NCI-H1092 treated with DMSO at 0.1 percent for 48 hours (cell line): ENCODE measurements at regions not wholly inside any gene's neighbourhood (a gene's known extent, or its start where the extent isn't known, plus 50 kb on each side); places are given as distances from the start of the nearest gene placed in this dataset.
A peak's percentile ranks its signal among the peaks of the same experiment; 100 is the strongest.
"Not testable (repeated sequence)": the region's sequence is repeated elsewhere in the genome, so short reads cannot be mapped to it uniquely, and the experiment has no call there.

Experiments
- DNase-seq: peaks from one replicate; lab custom pipeline; 2025; lab: John Stamatoyannopoulos, UW

DNA sequence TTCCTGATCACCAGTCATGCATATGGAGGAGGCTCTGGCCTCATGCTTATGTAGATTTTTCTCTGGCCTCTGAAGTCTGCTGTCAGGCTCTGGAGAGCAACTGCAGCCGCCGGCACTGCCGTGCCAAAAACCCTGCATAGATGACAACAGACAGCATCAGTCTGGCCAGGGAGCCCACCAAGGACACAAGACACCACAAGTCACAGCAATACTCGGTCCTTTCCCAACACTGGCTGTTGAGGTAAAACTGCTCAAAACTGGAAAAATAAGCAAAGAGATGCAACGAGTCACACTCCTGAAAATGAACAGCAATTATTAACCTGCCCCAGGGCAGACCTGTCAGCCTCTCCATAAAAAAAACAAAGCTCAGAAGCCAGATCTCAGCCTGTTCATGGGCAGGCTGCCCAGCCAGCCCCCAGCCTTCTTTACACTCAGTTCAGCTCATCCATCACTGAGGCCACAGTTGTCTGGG, 186.0 kb upstream of the RAB6C start:
- no peak for DNase-seq

DNA sequence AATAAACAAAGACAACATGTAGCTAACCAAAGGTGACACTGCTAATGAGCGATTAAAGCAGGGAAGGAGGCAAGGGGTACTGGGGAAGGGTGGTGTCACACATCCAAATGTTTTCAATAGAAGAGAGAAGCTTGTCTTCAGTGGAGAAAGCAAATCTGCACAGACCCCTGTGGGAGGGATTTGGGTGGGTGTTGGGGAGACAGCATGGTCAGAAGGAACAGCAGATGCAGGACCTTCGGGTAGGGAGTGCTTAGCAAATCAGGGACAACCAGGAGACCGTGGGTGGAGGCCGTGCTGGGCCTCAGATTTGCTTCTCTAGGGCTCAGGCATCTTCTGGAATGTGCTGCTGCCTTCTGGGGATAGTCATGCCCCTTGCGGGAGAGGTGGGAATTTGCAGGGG, 185.3 kb upstream of the RAB6C start:
- no peak for DNase-seq

DNA sequence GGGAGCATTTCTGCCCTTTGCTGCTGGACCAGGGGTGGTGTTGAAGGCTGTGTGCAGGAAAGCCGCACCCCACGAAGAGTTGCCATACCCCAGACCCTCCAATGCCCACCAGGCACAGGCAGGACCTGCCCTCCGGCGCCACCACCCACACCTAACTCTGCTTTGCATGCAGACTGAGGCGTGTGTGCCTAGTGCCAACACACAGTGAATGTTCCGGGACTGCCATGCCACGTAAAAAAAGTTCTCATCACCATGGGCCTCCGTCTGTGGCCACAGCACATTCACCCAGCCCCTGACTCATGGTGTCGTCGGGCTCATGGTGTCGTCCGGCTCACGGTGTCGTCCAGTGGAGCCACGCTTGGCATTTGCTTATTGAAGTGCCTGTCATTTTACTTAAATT, 184.9 kb upstream of the RAB6C start:
- no peak for DNase-seq

DNA sequence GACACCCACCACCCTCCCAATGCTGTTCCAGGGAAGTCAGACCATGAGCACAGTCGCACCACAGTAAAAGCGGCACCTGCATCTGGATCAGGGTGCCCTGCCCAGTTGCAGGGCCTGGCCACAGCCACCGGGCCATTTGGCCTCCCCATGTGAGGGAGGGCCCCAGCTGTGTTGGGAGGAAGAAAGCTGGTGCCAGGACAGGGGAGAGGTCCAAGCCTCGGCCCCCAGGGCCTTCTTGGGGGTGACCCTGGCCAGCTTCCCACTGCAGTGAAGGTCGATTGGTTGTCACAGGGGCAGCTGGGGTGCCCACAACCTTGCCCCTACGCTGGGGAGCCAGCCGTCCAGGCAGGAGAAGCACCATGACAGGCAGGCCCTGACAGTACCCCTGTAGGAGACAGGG, 183.2 kb upstream of the RAB6C start:
- DNase-seq, result no peak

DNA sequence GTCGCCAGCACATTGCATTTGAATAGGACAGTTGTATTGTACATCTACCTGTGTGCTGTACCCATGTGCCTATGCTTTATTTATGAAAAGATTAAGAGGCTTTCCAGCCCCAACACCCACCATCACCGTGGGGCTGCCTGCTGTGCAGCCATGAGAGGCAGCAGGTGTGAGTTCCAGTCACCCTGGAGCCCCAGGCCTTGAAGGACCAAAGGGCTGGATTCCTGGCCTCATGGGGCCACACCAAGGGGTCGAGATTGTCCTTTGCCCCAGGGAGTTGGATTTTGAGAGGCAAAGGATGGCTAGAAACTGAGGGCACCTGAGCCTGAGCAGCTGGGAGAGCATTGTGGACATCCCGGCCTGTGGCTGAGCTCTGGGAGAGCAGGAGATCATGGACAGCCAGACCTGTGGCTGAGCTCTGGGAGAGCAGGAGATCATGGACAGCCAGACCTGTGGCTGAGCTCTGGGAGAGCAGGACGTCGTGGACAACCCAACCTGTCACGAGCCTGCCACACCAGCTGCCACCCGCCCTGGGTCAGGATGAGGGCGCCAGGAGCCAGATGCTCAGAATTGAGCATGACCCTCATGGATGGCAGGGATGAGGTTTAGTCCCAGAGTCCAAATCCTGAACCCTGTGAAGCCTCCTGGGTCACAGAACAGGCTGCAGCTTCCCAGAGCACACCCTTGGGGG, 182.5 kb upstream of the RAB6C start:
- no peak for DNase-seq

DNA sequence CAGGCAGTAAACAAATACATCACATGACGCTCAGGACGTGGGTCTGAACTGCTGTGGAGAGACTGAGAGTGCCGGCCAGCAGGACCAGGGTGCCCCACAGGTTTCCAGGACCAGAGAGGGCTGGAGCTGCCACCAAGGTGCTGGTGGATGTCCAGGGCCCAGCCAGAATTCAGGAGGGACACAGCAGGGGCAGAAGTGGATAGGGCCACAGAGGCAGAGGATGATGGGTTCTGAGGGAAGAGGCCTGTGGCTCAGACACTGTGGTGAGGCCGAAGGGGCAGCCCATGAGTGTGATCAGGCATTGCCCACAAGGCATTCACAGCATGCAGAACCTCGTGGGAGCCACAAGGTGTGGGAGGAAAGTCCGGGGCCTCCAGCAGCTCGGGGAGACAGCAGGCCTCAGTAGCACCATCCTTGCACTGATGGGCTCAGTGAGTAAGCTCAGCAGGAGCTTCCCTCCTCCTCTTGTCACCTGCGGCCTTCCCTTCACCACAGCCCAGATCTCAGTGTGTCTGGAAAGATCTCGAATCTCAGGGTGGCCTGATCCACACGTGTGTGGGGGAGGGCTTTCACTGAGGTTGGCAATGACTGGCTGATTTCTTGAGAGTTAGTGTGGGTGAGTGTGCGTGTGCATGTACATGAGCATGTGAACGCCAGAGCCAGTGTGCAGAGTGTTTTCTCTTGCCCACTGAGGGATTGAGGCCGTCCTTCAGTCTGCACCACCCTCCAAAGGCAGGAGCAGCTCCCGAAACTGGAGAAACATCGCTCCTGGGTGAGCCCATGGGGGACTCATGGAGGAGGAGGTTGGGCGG, 181.8 kb upstream of the RAB6C start:
- DNase-seq, result no peak

DNA sequence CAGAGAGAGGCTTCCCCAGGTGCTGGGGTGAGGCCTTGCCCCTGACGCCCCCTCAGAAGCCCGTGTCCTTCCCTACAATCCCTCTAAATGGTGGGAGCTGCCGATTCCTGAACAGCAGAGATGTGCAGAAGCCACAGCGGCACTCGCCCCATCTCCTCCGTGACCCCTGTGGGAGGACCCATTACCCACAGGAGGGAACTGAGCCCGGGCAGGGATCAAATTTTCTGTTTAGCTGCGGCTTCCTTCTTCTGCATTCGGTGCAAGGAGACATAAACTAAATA, 181.2 kb upstream of the RAB6C start:
- DNase-seq, result no peak

DNA sequence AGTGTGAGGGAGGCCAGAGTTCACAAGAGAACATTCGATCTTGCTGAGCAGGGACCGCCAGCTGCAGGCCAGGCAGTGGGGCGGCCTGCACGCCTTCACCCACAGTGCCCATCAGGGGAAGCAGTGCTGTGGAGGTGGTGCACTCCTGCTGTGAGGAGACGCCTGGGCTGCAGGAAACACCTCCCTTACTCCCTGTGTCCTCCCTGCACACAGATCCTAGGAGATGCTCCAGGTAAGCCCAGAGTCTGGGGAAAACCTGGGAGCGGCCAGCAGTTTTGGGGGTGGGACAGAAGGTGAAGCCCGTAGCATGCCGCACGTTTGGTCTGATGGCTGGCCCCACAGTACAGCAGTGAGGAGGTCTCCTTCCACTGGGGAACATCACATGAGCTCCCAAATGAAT, 180.8 kb upstream of the RAB6C start:
- no peak for DNase-seq

DNA sequence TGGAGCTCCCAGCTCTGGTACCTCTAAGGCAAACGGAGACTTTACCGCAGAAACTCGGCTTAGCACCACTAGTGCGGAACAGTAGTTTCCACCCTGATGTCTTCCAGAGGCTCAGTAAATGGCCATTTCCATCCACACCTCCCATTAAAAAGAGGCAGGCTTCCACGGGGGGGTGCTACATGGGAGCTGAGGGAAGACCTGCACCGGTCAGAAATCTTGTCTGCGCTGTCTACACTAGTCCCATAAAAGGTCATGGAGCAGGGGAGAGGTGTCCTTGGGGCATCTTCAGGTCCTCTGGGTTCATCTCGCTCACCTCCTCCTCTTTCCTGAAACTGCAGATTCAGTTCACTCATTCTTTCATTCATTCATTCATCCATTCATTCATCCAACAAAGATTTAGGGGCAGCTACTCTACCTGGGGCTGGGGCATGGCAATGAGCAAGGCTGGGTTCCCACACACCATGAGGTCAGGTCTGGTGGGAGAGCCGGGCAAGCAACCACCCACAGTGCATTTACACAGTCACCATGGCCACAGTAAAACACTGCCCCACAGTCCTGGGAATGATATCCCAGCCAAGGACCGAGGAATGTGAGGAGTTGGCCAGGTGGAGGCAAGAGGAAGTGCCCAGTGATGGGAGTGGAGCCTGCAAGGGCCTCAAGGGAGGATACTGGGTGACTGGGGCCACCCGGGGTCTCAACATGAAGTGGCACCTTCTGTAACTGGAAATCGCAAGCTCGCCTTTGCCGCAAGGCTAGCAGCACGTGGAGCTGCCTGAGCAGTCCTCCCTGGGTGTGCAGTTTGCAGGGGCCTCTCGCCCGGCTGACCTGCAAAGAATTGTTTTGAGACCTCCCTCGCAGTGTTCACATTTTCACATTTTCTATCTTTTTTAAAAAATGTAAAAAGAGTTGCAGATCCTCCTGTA, 180.2 kb upstream of the RAB6C start:
- DNase-seq, result no peak

DNA sequence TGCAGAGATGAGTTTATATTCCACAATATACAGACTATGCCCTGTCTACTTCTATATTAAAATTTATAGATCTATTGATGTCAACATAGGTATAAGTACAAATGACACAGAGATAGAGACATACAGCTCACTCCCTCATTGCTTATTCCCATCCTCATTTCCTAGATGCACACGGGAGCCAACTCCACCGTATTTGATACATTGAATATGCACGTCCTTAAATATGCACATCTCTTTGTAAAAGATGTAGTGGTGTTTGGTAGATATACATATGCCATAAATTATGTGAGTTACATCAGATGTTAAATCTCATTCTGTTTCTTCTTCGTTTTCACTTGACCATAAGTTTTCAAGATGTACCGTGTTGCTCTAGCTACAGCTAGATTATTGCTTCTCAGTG, 179.2 kb upstream of the RAB6C start:
- no peak for DNase-seq

DNA sequence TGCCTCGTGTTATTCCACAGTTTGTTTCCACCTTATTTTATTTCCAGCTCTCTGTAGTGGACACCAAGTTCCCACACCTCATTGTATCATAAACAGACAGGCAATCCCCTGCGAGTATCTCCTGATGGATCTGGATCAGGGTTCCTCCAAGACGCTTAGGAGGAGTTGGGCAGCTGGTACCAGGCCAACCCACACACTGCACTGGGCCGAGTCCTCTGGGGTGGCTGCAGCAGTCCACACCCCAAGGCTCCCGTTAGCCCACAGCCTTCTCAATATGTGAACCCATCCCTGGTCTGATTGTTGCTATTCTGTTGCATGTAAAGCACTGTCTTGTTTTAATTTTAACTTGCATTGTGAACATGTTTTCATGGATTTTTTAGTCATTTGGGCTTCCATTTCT, 178.8 kb upstream of the RAB6C start:
- DNase-seq, result no peak

DNA sequence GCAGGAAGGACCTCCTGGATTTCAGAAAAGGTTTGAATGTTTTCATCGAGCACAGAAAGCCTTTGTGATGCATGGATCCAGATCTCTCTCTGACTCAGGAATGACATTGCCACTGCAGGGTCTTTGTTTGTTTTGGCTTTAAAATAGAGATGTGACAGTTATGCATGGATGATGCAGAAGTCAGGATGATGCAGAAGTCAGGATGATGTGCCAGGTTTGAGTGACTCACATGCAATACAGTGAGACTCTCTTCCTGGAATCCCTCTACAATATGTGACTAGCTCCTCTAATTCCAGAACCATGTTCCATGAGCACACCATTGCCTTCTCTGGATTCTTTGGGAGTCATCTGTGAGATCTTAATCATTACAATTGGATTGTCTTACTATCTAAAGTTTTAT, 177.9 kb upstream of the RAB6C start:
- peak; percentile 26 for DNase-seq

DNA sequence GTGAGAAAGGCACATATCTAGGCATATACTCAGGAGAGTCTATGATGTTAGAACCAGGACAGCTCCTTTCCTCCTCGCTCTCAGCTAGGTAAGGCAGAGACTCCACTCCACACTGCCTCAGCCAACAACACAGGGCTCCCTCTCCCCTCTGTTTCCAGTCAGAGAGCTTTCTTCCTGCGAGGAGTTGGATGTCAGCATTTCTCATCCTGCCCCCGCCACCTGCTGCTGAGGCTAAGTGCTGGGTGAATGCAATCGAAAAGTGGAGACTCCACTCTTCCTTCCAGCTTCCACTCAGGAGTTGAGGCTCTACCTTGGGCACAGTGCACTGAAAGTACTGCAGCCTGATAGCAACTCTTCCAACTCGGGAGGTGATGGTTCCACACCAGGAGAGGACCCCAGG, 177.2 kb upstream of the RAB6C start:
- no peak for DNase-seq

DNA sequence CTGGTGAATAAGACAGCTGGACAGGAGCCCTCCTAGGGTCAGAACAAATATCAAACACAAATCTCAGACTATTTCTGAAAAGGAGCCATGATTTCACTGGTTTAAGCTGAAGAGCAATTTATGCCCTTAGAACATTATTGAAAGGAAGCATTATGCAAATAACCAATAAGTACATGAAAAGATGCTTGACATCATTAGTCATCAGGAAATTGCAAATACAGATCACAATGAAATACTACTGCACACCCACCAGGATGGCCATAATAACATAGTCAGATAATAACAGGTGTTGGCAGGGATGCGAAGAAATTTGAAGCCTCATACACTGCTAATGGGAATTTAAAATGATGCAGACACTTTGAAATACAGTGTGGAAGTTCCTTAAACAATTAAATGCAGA, 176.4 kb upstream of the RAB6C start:
- DNase-seq, result peak; percentile 17

DNA sequence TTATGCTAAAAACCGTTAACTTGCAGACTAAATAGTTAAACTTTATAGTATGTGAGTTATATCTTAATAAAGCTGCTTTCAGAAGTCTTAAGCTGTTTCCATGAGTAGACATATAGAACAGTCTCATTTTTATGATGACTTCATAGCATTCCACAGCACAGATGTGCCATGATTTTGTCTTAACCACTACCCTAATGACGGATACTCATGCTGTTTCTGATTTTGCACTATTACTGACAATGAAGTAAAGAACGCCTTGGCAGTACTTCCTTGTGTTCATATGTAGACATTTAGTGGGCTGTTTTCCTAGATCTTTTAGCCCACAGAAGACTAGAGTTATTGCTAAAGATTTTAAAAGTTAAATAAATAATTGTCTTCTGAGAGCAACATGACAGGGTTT, 175.6 kb upstream of the RAB6C start:
- no peak for DNase-seq

DNA sequence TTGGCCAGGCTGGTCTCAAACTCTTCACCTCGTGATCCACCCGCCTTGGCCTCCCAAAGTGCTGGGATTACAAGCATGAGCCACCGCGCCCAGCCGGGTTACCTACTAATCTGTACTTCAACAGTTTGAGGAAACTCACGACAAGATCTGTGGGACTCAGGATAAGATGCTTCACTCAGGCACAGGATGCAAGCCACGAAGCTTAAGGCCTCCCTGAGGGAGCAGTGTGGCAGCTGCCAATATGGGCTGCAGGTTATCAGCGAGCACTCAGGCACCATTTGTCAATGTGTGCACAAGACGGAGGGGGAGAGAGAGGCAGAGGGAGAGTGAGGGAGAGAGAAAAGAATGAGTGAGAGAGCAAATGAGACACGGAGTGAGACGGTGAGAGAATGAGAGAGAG, 173.6 kb upstream of the RAB6C start:
- DNase-seq, result no peak

DNA sequence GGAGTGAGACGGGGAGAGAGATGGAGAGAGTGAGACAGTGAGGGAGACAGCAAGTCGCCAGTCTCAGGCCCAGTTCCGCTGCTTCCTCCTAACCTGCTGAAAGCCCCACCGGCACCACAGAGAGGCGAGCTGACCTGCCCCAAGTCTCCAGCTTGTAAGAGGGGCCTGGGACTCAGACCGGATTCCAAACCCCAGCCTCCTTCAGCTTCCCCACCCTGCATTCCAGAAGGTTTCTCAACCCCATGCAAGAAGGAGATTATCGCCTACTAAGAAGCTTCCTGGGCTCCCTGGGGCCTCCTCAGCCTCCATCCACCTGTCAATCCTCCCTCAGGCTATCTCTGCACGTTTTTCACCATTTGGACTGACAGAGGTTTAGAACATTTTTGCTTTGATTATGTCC, 173.1 kb upstream of the RAB6C start:
- no peak for DNase-seq

DNA sequence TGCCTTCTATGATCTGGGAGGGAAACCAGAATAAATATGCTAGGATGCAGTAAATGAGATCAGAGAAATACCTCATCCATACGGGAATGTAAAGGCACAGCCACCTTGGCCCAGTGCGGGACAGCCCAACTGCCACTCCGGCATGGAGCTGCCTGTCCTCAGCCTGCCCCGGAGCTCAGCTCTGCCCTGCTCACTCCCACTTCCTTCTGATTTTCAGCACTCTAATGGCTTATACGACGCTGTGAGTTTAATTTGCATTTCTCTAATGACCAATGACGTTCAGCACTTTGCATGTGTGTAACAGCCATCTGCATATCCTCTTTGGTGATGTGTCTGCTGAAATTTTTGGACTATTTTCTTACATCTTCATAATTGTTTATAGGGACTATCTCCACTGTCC, 172.5 kb upstream of the RAB6C start:
- DNase-seq, result no peak

DNA sequence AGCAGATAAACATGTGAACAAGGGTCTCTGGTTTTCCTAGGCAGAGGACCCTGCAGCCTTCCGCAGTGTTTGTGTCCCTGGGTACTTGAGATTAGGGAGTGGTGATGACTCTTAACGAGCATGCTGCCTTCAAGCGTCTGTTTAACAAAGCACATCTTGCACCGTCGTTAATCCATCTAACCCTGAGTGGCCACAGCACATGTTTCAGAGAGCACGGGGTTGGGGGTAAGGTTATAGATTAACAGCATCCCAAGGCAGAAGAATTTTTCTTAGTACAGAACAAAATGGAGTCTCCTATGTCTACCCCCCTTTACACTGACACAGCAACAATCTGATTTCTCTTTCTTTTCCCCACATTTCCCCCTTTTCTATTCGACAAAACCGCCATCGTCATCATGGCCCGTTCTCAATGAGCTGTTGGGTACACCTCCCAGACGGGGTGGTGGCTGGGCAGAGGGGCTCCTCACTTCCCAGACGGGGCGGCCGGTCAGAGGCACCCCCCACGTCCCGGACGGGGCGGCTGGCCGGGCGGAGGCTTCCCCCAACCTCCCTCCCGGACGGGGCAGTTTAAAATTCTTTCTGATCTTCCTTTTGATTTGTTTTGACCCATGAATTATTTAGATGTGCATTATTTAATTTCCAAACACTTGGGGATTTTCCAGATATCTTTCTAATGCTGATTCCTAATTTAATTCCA, 171.7 kb upstream of the RAB6C start:
- DNase-seq, result not testable (repeated sequence)

DNA sequence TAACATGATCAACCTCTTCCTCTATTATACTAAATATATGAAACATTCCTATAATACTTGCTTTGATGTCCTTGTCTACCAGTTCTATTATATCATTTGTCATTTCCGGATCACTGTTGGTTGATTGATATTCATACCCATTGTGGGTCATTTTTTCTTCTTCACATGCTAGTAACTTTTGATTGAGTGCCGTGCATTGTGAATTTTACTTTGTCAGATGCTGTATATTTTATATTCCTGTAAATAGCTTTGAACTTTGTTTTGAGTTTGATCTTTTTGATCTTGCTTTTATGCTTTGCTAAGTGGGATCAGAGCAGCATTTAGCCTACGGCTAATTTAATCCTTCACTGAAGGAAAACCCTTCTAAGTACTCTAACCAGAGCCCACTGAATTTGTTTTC, 168.9 kb upstream of the RAB6C start:
- DNase-seq, result no peak

DNA sequence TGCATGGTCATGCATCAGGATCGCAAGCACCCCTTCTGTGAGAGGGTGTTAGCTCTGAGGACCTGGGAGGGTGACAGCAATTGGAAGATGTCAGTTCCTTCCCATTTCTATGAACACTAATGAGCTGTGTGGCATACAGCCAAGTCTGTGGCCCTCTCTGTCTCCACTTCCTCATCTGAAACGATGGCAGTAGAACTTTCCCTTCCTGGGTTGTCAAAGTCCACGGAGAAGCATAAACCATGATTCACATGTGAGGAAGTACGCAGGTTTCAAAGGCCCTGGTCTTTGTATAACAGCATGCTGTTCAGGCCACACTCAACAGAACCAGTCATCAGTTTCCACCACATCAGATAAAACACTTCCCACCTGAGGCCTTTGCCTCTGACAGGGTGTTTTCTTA, 167.4 kb upstream of the RAB6C start:
- no peak for DNase-seq

DNA sequence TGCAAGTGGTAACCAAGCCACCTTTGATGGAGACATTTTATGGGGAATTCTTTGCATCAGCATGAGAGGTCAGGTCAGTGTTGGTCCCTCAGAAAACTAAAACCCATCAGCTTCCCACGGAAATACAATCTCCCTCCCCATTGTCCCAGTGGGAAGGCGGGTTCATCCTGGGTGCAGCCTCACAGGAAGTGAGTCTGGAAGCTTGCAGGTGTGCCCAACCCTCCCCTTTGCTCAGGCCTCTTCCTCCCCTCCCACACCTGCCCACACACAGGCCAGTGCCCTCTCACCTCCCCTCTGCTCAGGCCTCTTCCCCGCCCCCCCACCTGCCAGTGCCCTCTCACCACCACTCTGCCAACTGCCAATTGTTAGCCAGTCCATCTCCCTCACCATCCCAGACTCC, 166.8 kb upstream of the RAB6C start:
- no peak for DNase-seq
